DMS153 treated with DMSO at 0.1 percent for 48 hours (cell line): ENCODE measurements at regions not wholly inside any gene's neighbourhood (a gene's known extent, or its start where the extent isn't known, plus 50 kb on each side); places are given as distances from the start of the nearest gene placed in this dataset.

Source experiments
- DNase-seq: peaks from one replicate; lab custom pipeline; 2025; ENCODE audit not compliant: unreplicated experiment; lab: John Stamatoyannopoulos, UW

- no peak for DNase-seq
Observed at GRCh38 chr1:87165177-87165576, 163.5 kb upstream of the LMO4 start.

- no peak for DNase-seq
Observed at GRCh38 chr1:87167157-87167789, 161.4 kb upstream of the LMO4 start.

GRCh38 chr1:87167848-87168525, 160.7 kb upstream of the LMO4 start:
- no peak for DNase-seq

DNA sequence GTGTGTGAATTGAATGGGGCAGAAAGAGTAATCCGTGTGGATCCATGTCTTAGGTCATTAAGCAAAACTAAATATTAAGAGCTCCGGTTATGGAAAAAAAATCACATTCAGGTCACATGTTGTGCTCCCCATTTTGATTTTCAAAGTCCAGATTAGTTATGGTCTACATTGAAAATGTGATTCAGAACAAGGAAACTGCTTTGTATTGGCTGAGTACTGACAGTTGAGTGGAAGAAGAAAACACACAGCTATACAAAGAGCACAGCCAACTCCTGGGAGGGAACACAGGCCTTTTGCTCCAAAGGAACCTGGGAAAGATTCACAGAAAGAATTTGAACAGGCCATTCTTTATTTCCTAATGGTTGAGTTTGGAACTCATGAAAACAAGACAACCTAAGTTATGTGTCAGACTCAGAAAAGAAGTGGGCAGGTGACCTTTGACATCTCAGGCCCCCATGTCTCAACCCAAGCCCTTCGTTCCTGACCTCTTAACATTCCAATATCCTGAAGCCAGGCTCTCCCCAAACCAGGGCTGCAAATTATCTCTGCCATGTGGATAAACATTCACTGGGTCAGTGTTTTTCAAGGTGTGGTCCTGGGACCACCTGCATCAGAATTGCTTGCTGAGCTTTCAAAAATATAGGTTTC, 159.3 kb upstream of the LMO4 start:
- DNase-seq = no peak

GRCh38 chr1:87170157-87170556, 158.5 kb upstream of the LMO4 start:
- no peak for DNase-seq

- DNase-seq = no peak
Observed at GRCh38 chr1:87170931-87171598, 157.6 kb upstream of the LMO4 start.

GRCh38 chr1:87173231-87173630, 155.4 kb upstream of the LMO4 start:
- DNase-seq = no peak

GRCh38 chr1:87174724-87175245, 153.9 kb upstream of the LMO4 start:
- DNase-seq = no peak

- no peak for DNase-seq
Observed at GRCh38 chr1:87176087-87176486, 152.6 kb upstream of the LMO4 start.

DNA sequence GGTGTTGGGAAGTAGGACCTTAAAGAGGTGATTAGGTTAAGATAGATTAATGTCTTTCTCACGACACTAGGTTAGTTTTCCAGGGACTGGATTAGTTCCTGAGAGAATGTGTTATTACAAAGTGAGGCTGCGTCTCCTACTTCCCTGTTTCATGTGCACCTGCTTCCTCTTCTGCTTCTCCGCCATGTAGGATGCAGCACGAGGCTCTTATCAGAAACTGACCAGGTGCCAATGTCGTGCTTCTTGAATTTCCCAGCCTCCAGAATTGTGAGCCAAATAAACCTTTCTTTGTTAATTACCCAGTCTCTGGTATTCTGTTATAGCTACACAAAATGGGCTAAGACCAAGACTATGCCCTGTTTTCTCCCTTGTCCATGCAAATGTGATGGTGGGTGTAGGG, 152.2 kb upstream of the LMO4 start:
- DNase-seq = no peak

GRCh38 chr1:87178441-87178840, 150.2 kb upstream of the LMO4 start:
- DNase-seq = no peak

- no peak for DNase-seq
Observed at GRCh38 chr1:87179076-87179810, 149.4 kb upstream of the LMO4 start.

DNA sequence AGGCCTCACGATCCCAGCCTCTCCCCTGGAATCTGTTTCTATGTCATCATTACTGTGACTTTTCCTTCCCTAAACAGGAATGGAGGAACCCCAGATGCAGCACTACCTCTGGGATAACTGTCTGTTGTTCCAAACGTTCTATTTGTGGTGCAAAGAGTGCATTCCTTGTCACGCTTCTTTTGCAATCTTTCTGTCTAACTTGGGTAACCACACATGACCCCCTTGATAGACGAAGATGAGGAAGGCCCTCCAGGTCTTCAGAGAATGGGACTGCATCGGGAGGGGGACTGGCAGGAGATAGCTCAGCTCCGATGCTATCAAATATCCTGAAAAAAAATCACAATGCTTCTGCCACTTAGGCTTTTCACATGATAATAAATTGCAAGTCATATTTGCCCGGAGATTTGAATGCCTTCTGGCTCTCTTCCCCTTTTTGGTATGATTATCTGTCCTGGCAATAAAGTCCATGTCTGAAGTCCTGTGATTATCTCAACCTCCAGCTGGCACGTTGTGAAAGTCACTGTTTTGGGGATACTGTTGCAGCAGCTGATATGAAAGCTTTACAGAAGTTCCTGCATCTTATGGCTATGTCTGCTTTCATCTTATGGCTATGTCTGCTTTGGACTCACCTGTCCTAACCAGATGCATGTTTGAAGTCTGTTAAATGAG, 148.7 kb upstream of the LMO4 start:
- no peak for DNase-seq

GRCh38 chr1:87180682-87181081, 148.0 kb upstream of the LMO4 start:
- DNase-seq = no peak

DNA sequence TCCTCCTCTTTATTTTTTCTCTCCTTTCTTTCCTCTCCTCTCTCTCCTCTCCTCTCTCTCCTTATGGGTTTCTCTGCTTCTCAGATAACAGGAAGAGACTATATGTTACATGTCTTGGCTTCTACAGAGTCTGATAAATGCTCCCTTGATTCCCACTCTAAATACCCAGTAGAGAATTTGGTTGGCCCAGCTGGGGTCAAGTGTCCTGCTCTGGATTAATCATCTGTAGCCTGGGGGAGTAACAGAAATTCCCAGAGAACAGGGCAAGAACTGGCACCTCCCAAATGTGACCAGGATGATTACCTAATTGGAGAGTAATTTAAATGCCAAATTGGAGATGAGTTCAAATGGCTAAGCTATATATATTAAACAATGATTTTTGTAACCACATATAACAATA, 146.1 kb upstream of the LMO4 start:
- DNase-seq = no peak

GRCh38 chr1:87185077-87185476, 143.6 kb upstream of the LMO4 start:
- DNase-seq = no peak

DNA sequence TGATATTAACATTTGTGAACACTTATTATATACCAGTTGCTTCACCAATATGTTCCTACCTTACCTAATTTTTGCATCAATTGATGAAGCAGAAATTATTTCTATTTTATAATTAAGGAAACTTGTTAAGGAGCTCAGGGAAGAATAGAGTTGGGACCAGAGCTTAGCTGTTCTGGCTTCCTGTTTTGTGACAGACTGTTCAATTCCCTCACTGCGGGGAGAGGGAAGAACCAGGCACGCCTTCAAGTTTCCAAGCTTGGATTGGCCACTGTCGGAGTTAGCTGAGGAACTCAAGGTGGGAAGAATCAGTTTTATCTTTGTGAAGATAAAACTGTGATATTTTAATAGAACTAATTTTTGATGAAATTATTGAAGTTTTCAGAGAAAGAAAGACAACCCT, 142.3 kb upstream of the LMO4 start:
- DNase-seq = no peak

DNA sequence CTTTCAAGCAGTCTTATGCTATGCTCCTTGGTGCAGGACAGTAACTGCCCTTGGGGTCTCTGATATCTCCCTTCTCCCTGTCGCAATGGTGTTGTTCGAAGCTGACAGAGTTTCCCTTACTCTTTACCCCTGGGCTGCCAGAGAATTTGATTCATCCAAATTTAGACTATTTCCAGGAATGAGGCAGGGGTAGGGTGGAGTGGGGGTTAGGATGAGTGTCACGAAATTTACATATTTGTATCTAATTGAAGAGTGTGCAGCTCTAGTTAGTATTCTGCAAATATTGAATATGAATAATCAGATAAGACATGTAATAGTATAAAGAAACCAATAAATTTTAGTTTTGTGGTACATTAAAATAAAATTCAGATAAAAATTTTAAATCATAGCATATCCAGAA, 140.0 kb upstream of the LMO4 start:
- no peak for DNase-seq

DNA sequence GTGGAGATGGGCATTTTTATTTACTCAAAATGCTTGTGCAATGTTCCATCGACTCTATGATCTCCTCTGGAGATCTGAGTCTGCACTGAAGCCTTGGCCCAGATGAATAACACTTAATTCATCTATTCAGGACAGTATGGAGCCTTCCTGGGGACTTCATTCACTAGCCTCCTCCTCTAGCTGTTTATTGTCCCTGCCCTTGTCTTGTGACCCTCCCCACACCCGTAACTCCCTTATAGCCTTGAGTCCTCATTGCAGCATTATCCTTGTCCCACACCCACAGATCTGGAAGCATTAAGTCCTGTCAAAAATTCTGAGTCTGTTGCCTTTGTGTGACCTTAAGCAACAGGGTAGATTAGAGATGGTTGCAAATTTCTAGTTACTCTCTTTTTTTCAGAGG, 138.3 kb upstream of the LMO4 start:
- no peak for DNase-seq

DNA sequence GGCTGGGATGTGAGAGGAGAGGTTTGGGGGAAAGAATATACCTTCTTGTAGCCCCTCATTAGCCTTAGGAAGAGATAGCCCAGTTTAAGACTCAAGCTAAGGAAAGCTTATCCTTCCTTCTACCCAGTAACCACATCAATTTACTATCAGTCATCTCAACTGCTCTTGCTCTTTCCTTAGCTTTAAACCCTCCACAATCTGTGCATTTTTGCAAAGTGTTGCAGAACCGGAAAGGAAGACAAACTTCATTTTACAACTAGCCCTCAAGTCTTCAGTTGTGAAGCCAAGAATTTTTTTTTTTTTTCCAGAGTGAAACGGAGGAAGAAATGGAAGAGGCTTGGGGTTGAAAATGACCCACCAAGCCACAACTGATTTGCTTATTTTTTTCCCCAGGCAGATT, 137.0 kb upstream of the LMO4 start:
- DNase-seq = no peak
